ENCODE measurements at regions not wholly inside any gene's neighbourhood (a gene's known extent, or its start where the extent isn't known, plus 50 kb on each side); places are given as distances from the start of the nearest gene placed in this dataset.

DNA sequence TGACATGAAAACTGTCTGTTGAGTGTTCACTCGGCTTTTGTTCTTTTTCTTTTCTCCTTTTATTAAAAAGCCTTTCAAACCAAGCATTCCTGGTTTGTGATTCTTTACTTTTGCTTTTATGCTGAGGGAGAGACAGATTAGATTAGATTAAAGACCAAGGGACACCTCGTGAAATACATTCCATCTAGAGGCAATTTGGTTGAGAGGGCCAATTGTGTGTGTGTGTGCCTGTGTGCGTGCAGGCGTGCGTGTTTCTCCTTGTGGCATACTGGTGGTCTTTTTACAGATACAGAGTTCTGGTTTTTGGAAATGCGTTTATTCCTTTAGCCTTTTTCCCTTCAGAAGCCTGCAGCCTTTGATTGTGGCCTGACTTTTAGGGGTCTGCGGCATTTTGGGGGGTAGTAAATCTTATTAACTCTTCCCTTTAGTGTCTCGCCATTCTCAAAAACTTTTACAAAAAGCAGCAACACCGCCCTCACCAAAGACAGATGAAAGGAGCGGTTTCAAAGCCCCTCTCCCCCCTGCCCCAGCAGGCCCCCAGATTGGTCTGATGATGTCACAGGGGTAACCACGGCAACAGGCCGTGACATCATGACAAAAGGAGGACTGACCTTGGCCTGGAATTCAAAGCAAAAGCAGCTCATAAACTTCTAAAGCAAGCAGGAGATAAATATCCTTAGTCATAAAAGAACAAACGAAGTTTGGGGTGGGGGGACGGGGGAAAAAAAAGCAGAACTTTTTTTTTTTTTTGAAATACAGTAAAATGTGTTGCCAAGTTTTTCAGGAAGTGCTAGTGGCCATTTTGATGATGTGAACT, 84.1 kb upstream of the TBX3 start:
- TF ChIP-seq, protein P1, sequence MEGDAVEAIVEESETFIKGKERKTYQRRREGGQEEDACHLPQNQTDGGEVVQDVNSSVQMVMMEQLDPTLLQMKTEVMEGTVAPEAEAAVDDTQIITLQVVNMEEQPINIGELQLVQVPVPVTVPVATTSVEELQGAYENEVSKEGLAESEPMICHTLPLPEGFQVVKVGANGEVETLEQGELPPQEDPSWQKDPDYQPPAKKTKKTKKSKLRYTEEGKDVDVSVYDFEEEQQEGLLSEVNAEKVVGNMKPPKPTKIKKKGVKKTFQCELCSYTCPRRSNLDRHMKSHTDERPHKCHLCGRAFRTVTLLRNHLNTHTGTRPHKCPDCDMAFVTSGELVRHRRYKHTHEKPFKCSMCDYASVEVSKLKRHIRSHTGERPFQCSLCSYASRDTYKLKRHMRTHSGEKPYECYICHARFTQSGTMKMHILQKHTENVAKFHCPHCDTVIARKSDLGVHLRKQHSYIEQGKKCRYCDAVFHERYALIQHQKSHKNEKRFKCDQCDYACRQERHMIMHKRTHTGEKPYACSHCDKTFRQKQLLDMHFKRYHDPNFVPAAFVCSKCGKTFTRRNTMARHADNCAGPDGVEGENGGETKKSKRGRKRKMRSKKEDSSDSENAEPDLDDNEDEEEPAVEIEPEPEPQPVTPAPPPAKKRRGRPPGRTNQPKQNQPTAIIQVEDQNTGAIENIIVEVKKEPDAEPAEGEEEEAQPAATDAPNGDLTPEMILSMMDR (IDR thresholded peaks at IDR 0.05 in 2 of 3, conservative IDR thresholded peaks at IDR 0.05 in 1 of 3; ENCODE audit: borderline replicate concordance in 1 of 3, insufficient read depth in 1 of 3, low read depth in 2 of 3, low read length in 2 of 3): no peak
- TF ChIP-seq, protein P2, sequence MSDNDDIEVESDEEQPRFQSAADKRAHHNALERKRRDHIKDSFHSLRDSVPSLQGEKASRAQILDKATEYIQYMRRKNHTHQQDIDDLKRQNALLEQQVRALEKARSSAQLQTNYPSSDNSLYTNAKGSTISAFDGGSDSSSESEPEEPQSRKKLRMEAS (IDR thresholded peaks at IDR 0.05): no peak
- TF ChIP-seq POLR2A (IDR thresholded peaks at IDR 0.05; ENCODE audit: borderline replicate concordance, extremely low read depth, insufficient read depth, insufficient read length) (no peak), EZH2phosphoT487 (IDR thresholded peaks at IDR 0.05; ENCODE audit: borderline replicate concordance) (no peak), ZFX (IDR thresholded peaks at IDR 0.05) (no peak), POLR2AphosphoS5 (IDR thresholded peaks at IDR 0.05; ENCODE audit: low read depth, low read length) (no peak), ZNF274 (IDR thresholded peaks at IDR 0.05; ENCODE audit: low read depth, low read length) (no peak), EGR1 (IDR thresholded peaks at IDR 0.05; ENCODE audit: low read depth) (no peak)
- TF ChIP-seq, protein P3, sequence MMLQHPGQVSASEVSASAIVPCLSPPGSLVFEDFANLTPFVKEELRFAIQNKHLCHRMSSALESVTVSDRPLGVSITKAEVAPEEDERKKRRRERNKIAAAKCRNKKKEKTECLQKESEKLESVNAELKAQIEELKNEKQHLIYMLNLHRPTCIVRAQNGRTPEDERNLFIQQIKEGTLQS (IDR thresholded peaks at IDR 0.05): no peak

Data from HCT116 (cell line).